SU-DHL-6 (cell line): ENCODE measurements at regions not wholly inside any gene's neighbourhood (a gene's known extent, or its start where the extent isn't known, plus 50 kb on each side); places are given as distances from the start of the nearest gene placed in this dataset.

Experiments
- H2AFZ ChIP-seq: fragments of 200-600 bp; sonication (generic); 2 replicates; pipeline ENCODE4 v1.6.1; 2014; ENCODE audit warnings: low read depth, mild to moderate bottlenecking, moderate library complexity, mixed read lengths, antibody characterized with exemption, low read length; ENCODE audit not compliant: severe bottlenecking
- H3F3A ChIP-seq: fragments of 200-600 bp; shearing (Covaris generic); 2 replicates; pipeline ENCODE4 v1.6.0; 2016; ENCODE audit warnings: antibody characterized with exemption, mild to moderate bottlenecking; ENCODE audit not compliant: insufficient read depth
- H3K27ac ChIP-seq: fragments of 200-600 bp; sonication (generic); 2 replicates; pipeline ENCODE4 v1.5.1; 2016; ENCODE audit warnings: low read depth, mild to moderate bottlenecking, low read length, moderate library complexity, mixed read lengths
- H3K27me3 ChIP-seq: fragments of 200-600 bp; sonication (generic), shearing (Covaris generic); 2 replicates; pipeline ENCODE4 v1.6.0; 2014; ENCODE audit warnings: mild to moderate bottlenecking, low read length
- H3K36me3 ChIP-seq: fragments of 200-600 bp; sonication (generic); 2 replicates; pipeline ENCODE4 v1.6.1; 2014; ENCODE audit warnings: mild to moderate bottlenecking, low read length, mixed read lengths
- H3K4me2 ChIP-seq: fragments of 300-600, 200-600 bp; shearing (Covaris generic), sonication (generic); 2 replicates; pipeline ENCODE4 v1.6.0; 2014; ENCODE audit warnings: low read length, low read depth, mild to moderate bottlenecking; ENCODE audit not compliant: poor library complexity, severe bottlenecking
- H3K4me3 ChIP-seq: fragments of 200-600 bp; sonication (generic); 2 replicates; pipeline ENCODE4 v1.5.1; 2014; ENCODE audit warnings: antibody characterized with exemption, low read length, mild to moderate bottlenecking, mixed read lengths; ENCODE audit not compliant: insufficient read depth, poor library complexity, severe bottlenecking
- H3K79me2 ChIP-seq: fragments of 200-600 bp; sonication (generic); 2 replicates; pipeline ENCODE4 v1.6.1; 2014; ENCODE audit warnings: mild to moderate bottlenecking, low read length, moderate library complexity; ENCODE audit not compliant: insufficient read depth
- H3K9ac ChIP-seq: fragments of 200-600 bp; sonication (generic); 2 replicates; pipeline ENCODE4 v1.7.0; 2014; ENCODE audit warnings: mild to moderate bottlenecking, low read length
- H3K9me2 ChIP-seq: fragments of 200-600 bp; sonication (generic); replicated peaks from 2 replicates; pipeline ENCODE4 v1.6.1; 2014; ENCODE audit warnings: low read length; ENCODE audit not compliant: insufficient read depth
- H3K9me3 ChIP-seq: fragments of 200-600 bp; sonication (generic); 2 replicates; pipeline ENCODE4 v1.6.1; 2014; ENCODE audit warnings: low read length, mixed read lengths; ENCODE audit not compliant: insufficient read depth
- H4K20me1 ChIP-seq: fragments of 200-600 bp; sonication (generic); 2 replicates; pipeline ENCODE4 v1.6.1; 2014; ENCODE audit warnings: low read depth, mild to moderate bottlenecking, antibody characterized with exemption, low read length, moderate library complexity, mixed read lengths
- EZH2phosphoT487 ChIP-seq: fragments of 200-600 bp; sonication (generic), shearing (Covaris generic); conservative IDR thresholded peaks from 2 replicates; pipeline ENCODE4 v1.6.1; 2018; ENCODE audit warnings: mild to moderate bottlenecking, antibody characterized with exemption, low read length, moderate library complexity, mixed read lengths
- TF ChIP-seq, protein P1 (sequence below): fragments of 200-600 bp; sonication (generic); IDR thresholded peaks from one replicate; pipeline ENCODE4 v1.5.1; 2017; ENCODE audit warnings: antibody characterized with exemption, mild to moderate bottlenecking, low read length, moderate library complexity; ENCODE audit not compliant: insufficient read depth, poor library complexity, severe bottlenecking

GRCh38 chr13:111022241-111022640, 92.9 kb upstream of the ARHGEF7 start:
- 0 out of 2 replicates have a peak, but pooled peaks cover 4% of the 10 kb centered on the region for H3K36me3 ChIP-seq
- no peaks in the 10 kb centered on the region for H4K20me1 ChIP-seq
- no peaks in the 10 kb centered on the region for H3F3A ChIP-seq
- H3K79me2 ChIP-seq, result no peaks in the 10 kb centered on the region
- H3K4me3 ChIP-seq, result no peak overlapping the region
- no peak for TF ChIP-seq EZH2phosphoT487
- TF ChIP-seq, protein P1, sequence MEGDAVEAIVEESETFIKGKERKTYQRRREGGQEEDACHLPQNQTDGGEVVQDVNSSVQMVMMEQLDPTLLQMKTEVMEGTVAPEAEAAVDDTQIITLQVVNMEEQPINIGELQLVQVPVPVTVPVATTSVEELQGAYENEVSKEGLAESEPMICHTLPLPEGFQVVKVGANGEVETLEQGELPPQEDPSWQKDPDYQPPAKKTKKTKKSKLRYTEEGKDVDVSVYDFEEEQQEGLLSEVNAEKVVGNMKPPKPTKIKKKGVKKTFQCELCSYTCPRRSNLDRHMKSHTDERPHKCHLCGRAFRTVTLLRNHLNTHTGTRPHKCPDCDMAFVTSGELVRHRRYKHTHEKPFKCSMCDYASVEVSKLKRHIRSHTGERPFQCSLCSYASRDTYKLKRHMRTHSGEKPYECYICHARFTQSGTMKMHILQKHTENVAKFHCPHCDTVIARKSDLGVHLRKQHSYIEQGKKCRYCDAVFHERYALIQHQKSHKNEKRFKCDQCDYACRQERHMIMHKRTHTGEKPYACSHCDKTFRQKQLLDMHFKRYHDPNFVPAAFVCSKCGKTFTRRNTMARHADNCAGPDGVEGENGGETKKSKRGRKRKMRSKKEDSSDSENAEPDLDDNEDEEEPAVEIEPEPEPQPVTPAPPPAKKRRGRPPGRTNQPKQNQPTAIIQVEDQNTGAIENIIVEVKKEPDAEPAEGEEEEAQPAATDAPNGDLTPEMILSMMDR, result no peak
- H3K9ac ChIP-seq, result no peak overlapping the region
- no peak overlapping the region for H3K27ac ChIP-seq
- no peak overlapping the region for H3K4me2 ChIP-seq
- no peak overlapping the region for H2AFZ ChIP-seq
- no peaks in the 10 kb centered on the region for H3K27me3 ChIP-seq
- H3K9me2 ChIP-seq, result no peaks in the 10 kb centered on the region
- H3K9me3 ChIP-seq, result 0 out of 2 replicates have a peak, but pooled peaks cover 6% of the 10 kb centered on the region

DNA sequence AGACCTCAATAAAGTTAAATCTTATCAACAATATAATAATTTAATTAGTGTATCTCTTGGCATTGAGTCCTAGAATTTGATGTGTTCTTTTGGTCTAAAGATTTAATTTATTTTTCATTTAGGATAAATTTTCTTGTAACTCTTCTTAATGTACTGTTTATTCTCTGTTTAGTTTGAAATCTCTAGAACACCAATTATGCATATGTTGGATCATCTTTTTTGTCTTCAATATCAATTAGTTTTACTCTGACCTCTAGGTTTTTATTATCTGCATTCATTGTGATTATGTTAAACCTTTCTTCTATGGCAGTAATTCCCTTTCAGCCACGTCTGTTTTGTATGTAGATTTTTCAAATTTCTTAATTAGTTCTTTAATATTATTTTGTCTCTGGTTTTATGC, 93.8 kb upstream of the ARHGEF7 start:
- Histone ChIP-seq H4K20me1 (no peaks in the 10 kb centered on the region), H3K27me3 (no peaks in the 10 kb centered on the region), H3K9ac (no peak overlapping the region), H2AFZ (no peak overlapping the region), H3K27ac (no peak overlapping the region), H3K4me2 (no peak overlapping the region), H3K9me3 (0 out of 2 replicates have a peak, but pooled peaks cover 6% of the 10 kb centered on the region), H3K4me3 (no peak overlapping the region), H3K79me2 (no peaks in the 10 kb centered on the region), H3K36me3 (0 out of 2 replicates have a peak, but pooled peaks cover 4% of the 10 kb centered on the region), H3F3A (no peaks in the 10 kb centered on the region), H3K9me2 (no peaks in the 10 kb centered on the region)
- TF ChIP-seq, protein P1, result no peak
- no peak for TF ChIP-seq EZH2phosphoT487

DNA sequence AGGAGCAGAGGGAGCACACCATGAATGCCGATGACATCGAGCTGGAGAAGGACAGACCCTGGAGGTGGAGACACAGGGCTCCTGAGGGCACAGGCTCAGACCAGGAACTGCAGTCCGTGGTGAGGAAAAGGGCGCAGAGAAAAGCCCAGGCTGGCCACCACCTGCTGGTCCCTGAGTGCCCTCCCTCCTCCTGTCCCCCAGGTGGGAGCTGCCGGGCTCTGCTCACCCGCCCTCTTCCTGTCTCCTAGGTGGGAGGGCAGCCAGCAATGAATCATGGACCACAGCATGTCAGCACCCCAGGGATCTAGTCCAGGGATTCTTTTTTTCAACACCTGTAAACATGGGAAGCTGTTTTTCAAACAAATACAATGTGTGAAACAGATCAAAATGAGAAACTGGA, 94.6 kb upstream of the ARHGEF7 start:
- TF ChIP-seq EZH2phosphoT487, result no peak
- TF ChIP-seq, protein P1, result no peak

More for the DNA sequence above, 94.6 kb upstream of the ARHGEF7 start:
- no peak overlapping the region for H3K4me3 ChIP-seq
- 0 out of 2 replicates have a peak, but pooled peaks cover 4% of the 10 kb centered on the region for H3K36me3 ChIP-seq
- H3K9me2 ChIP-seq, result no peaks in the 10 kb centered on the region
- H3K27me3 ChIP-seq, result no peaks in the 10 kb centered on the region
- no peak overlapping the region for H2AFZ ChIP-seq
- H3K9ac ChIP-seq, result no peak overlapping the region
- H4K20me1 ChIP-seq, result no peaks in the 10 kb centered on the region
- H3F3A ChIP-seq, result no peaks in the 10 kb centered on the region
- 0 out of 2 replicates have a peak, but pooled peaks cover 6% of the 10 kb centered on the region for H3K9me3 ChIP-seq
- H3K79me2 ChIP-seq, result no peaks in the 10 kb centered on the region
- H3K4me2 ChIP-seq, result no peak overlapping the region
- H3K27ac ChIP-seq, result no peak overlapping the region
